Body of pancreas (tissue), 4 donors: ENCODE measurements at regions not wholly inside any gene's neighbourhood (a gene's known extent, or its start where the extent isn't known, plus 50 kb on each side); places are given as distances from the start of the nearest gene placed in this dataset.

Experiments used
- CTCF ChIP-seq, 7 experiments: fragments of 450-650 bp in 4 of 7; fragments of 200-600 bp in 3 of 7; sonication (generic) in 3 of 7; IDR thresholded peaks; one replicate each; pipeline ENCODE4 v1.5.1; 2016 to 2019; ENCODE audit warnings: antibody characterized with exemption in 7 of 7
- POLR2A ChIP-seq, 3 donors: fragments of 450-650 bp; IDR thresholded peaks; one replicate each; pipeline ENCODE4 v1.6.1; 2016; ENCODE audit warnings: antibody characterized with exemption in 3 of 3, mild to moderate bottlenecking in 2 of 3

- TF ChIP-seq CTCF (IDR thresholded peaks at IDR 0.05) (no peak), POLR2A (IDR thresholded peaks at IDR 0.05) (no peak)
Measured at GRCh38 chr12:20140751-20141150, 227.6 kb upstream of the PDE3A start.
